Thoracic aorta (tissue), 2 donors: ENCODE measurements at regions not wholly inside any gene's neighbourhood (a gene's known extent, or its start where the extent isn't known, plus 50 kb on each side); places are given as distances from the start of the nearest gene placed in this dataset.

ENCODE experiments used
- ATAC-seq: fragments of 150-250 bp; one replicate; pipeline ENCODE4 v1.8.0; 2017; ENCODE audit warnings: low read depth; ENCODE audit not compliant: insufficient number of reproducible peaks, low FRiP score
- DNase-seq: peaks from one replicate; pipeline ENCODE4 v3.0.0-alpha.2; 2020; ENCODE audit warnings: low spot score
- H3K27ac ChIP-seq, 2 donors: fragments of 200-600 bp; sonication (generic); 1 replicate in 1 of 2; 2 replicates in 1 of 2; pipeline ENCODE4 v1.5.1; 2016; ENCODE audit warnings: mild to moderate bottlenecking in 2 of 2, moderate library complexity in 2 of 2
- H3K27me3 ChIP-seq: fragments of 200-600 bp; sonication (generic); replicated peaks from 2 replicates; pipeline ENCODE4 v1.6.0; 2016; ENCODE audit warnings: mild to moderate bottlenecking; ENCODE audit not compliant: insufficient read depth
- H3K36me3 ChIP-seq: fragments of 200-600 bp; sonication (generic); one replicate; pipeline ENCODE4 v1.5.1; 2016
- H3K4me1 ChIP-seq, 2 donors: fragments of 200-600 bp; sonication (generic); 1 replicate in 1 of 2; 2 replicates in 1 of 2; pipeline versions ENCODE4 v1.5.1 to v1.6.0; 2016; ENCODE audit warnings: low read depth in 2 of 2, mild to moderate bottlenecking in 1 of 2; ENCODE audit not compliant: control insufficient read depth in 1 of 2
- H3K4me3 ChIP-seq: fragments of 200-600 bp; sonication (generic); 2 replicates; pipeline ENCODE4 v1.5.1; 2016; ENCODE audit warnings: mild to moderate bottlenecking
- H3K9me3 ChIP-seq: fragments of 200-600 bp; sonication (generic); 2 replicates; pipeline ENCODE4 v1.5.1; 2016
- CTCF ChIP-seq: fragments of 200-600 bp; sonication (generic); IDR thresholded peaks from one replicate; pipeline ENCODE4 v1.5.1; 2019; ENCODE audit warnings: antibody characterized with exemption

DNA sequence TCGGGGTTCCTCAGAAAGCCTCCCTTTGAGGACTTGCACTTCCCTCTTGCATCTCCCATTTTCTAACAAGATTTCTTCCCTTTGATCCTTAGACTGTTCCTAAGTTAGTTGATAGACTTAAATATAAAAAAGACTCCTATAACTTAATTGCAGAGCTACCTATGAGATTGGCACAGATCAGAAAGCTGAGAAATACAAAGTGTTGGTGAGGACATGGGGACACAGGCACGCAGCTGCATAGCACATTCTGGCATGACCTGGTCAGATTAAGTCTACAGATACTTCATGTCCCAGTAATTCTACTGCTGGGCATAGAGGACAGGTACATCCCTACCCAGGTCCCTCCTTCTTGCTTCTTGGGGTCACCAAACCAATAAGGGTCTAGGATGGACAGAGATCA lies 141.7 kb upstream of the LHX5 start:
- DNase-seq (no peak), ATAC-seq (no peak)
- Histone ChIP-seq H3K36me3 (no peaks in the 10 kb centered on the region), H3K4me3 (no peak overlapping the region), H3K27ac (no peak overlapping the region), H3K27me3 (peaks cover 7% of the 10 kb centered on the region), H3K4me1 (no peaks in the 10 kb centered on the region), H3K9me3 (no peaks in the 10 kb centered on the region)
- TF ChIP-seq CTCF: no peak

- no peaks in the 10 kb centered on the region for H3K4me1 ChIP-seq
- no peak for ATAC-seq
- H3K36me3 ChIP-seq: no peaks in the 10 kb centered on the region
- H3K4me3 ChIP-seq: no peak overlapping the region
- no peaks in the 10 kb centered on the region for H3K9me3 ChIP-seq
- H3K27me3 ChIP-seq: peaks cover 7% of the 10 kb centered on the region
- TF ChIP-seq CTCF: no peak
- no peak for DNase-seq
- H3K27ac ChIP-seq: no peak overlapping the region
Observed at GRCh38 chr12:113612793-113613192, 141.1 kb upstream of the LHX5 start.

DNA sequence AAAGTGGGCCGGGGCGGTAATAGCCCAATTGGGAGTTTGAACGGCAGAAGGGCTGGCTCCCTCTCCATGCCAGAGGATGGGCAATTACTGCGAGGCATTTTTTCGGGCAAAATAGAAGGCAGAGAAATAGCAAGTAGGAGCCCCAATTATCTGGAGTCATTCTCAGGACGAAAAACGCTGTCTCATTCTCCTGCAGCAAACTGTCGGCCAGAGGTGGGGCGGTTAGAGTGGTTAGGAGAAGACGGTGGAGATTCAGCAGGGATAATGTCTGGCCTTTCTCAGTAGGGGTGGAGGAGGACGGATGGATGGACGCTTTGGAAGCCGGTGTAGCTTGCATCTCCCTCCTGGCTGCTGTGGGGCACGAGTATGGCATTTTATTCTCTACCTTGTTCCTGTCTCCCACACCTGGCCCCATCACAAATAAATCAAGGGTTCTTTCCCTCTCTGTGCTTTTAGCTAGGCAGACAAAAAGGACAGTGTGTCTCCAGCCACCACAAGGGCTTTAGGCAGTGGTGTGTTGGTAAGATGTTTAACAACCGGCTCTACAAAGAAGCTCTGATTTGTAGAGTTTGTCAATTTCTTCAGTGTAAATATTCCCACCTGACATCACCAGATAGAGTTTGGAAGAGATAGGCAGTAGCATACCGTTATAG lies 140.5 kb upstream of the LHX5 start:
- no peak overlapping the region for H3K27ac ChIP-seq
- H3K36me3 ChIP-seq: no peaks in the 10 kb centered on the region
- no peak overlapping the region for H3K4me3 ChIP-seq
- no peak for DNase-seq
- no peaks in the 10 kb centered on the region for H3K9me3 ChIP-seq
- no peak for ATAC-seq
- TF ChIP-seq CTCF: no peak
- peaks cover 7% of the 10 kb centered on the region for H3K27me3 ChIP-seq
- H3K4me1 ChIP-seq: no peaks in the 10 kb centered on the region

DNA sequence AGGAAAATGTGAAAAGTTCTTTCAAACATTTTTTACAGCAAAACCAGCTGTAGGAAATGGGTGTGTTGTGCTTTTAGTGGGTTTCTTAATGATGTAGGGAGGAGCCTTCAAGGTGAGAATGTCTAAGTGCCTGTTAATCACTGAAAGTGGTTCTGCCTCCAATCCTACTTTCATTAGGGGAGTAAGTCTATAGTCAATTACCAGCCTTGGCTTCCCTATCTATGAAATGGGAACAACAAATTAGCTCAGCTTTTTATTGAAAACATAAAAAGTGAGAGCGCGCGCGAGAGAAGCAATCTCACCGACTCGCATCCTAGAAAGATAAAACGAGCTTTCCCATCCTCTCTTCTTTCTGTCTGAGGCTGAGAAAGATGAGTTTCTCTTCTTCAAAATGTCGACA lies 140.0 kb upstream of the LHX5 start:
- DNase-seq: no peak
- Histone ChIP-seq H3K4me3 (no peak overlapping the region), H3K27me3 (peaks cover 7% of the 10 kb centered on the region), H3K36me3 (no peaks in the 10 kb centered on the region), H3K27ac (no peak overlapping the region), H3K9me3 (no peaks in the 10 kb centered on the region), H3K4me1 (no peaks in the 10 kb centered on the region)
- ATAC-seq: no peak
- no peak for TF ChIP-seq CTCF

GRCh38 chr12:113610698-113611097 lies 139.0 kb upstream of the LHX5 start:
- no peak for TF ChIP-seq CTCF
- Histone ChIP-seq H3K36me3 (no peaks in the 10 kb centered on the region), H3K9me3 (no peaks in the 10 kb centered on the region), H3K4me3 (no peak overlapping the region), H3K27me3 (peaks cover 7% of the 10 kb centered on the region), H3K27ac (no peak overlapping the region), H3K4me1 (no peaks in the 10 kb centered on the region)
- ATAC-seq (no peak), DNase-seq (no peak)
